ENCODE measurements at regions not wholly inside any gene's neighbourhood (a gene's known extent, or its start where the extent isn't known, plus 50 kb on each side); places are given as distances from the start of the nearest gene placed in this dataset.

DNA sequence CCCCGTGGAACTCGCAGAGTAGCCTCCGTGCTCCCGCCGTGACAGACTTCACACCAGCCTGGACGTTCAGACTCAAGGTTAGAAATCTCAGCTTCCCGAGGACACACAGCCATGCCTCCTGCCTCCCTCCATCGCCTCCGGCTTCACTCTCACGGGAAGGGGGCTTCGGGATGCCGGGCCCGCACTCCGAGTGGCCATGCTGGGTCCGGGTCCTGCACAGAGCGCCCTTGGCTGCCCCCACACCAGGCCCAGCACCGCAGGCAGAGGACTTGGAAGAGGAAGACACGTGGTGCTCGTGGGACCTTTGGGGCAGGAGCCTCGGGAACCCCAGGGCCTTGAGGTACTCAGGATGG is 89.8 kb downstream of the PDGFA start:
- Histone ChIP-seq H4K20me1 (ENCODE audit: insufficient read depth, poor library complexity, severe bottlenecking) (no peaks in the 10 kb centered on the region), H3K4me3 (no peak overlapping the region), H3K9me2 (replicated peaks; ENCODE audit: insufficient read depth) (no peaks in the 10 kb centered on the region), H3K4me2 (no peak overlapping the region), H3K27me3 (no peaks in the 10 kb centered on the region), H3K79me2 (no peaks in the 10 kb centered on the region), H3K4me1 (ENCODE audit: insufficient read depth) (peaks cover 4% of the 10 kb centered on the region), H3K9me3 (ENCODE audit: low read depth) (no peaks in the 10 kb centered on the region), H3K36me3 (replicated peaks; ENCODE audit: insufficient read depth, low read depth) (no peaks in the 10 kb centered on the region), H2AFZ (no peak overlapping the region), H3K27ac (no peak overlapping the region)
- 94% methylated on average over 19 of the region's 20 CpGs for WGBS (ENCODE audit: low lambda C conversion rate, missing lambda C conversion rate)
- TF ChIP-seq EZH2 (IDR thresholded peaks at IDR 0.05; ENCODE audit: borderline replicate concordance): no peak
- TF ChIP-seq, protein P1, sequence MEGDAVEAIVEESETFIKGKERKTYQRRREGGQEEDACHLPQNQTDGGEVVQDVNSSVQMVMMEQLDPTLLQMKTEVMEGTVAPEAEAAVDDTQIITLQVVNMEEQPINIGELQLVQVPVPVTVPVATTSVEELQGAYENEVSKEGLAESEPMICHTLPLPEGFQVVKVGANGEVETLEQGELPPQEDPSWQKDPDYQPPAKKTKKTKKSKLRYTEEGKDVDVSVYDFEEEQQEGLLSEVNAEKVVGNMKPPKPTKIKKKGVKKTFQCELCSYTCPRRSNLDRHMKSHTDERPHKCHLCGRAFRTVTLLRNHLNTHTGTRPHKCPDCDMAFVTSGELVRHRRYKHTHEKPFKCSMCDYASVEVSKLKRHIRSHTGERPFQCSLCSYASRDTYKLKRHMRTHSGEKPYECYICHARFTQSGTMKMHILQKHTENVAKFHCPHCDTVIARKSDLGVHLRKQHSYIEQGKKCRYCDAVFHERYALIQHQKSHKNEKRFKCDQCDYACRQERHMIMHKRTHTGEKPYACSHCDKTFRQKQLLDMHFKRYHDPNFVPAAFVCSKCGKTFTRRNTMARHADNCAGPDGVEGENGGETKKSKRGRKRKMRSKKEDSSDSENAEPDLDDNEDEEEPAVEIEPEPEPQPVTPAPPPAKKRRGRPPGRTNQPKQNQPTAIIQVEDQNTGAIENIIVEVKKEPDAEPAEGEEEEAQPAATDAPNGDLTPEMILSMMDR (IDR thresholded peaks at IDR 0.05; ENCODE audit: poor library complexity): no peak
- no peak for TF ChIP-seq EZH2phosphoT487 (IDR thresholded peaks at IDR 0.05; ENCODE audit: low read depth, severe bottlenecking, unreplicated experiment)
- DNase-seq (ENCODE audit: low spot score): no peak

DNA sequence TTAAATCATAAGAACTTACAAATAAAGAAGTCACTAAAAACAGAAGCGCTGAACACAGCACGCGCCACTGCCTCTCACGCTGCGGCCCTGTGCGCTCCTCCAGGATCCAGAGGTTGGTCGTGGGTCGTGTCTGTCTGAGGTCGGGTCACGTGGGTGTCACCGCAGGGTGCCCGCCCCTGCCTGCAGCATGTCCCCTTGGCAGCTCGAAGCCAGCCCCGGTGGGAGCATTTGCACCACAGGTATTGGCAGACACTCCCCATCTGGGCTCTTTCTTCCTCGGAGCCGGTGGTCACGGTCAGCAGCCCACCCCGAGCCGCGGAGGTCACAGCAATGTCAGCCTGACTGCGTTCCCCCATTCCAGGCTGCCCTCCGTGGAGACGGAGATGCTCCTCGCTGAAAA is 88.6 kb downstream of the PDGFA start:
- Histone ChIP-seq H3K9me3 (ENCODE audit: low read depth) (no peaks in the 10 kb centered on the region), H3K4me1 (ENCODE audit: insufficient read depth) (peaks cover 14% of the 10 kb centered on the region), H3K27me3 (no peaks in the 10 kb centered on the region), H3K27ac (no peak overlapping the region), H3K4me3 (no peak overlapping the region), H4K20me1 (ENCODE audit: insufficient read depth, poor library complexity, severe bottlenecking) (no peaks in the 10 kb centered on the region), H3K4me2 (no peak overlapping the region), H3K9me2 (replicated peaks; ENCODE audit: insufficient read depth) (no peaks in the 10 kb centered on the region), H2AFZ (no peak overlapping the region), H3K36me3 (replicated peaks; ENCODE audit: insufficient read depth, low read depth) (no peaks in the 10 kb centered on the region), H3K79me2 (no peaks in the 10 kb centered on the region)
- TF ChIP-seq, protein P1 (IDR thresholded peaks at IDR 0.05; ENCODE audit: poor library complexity): no peak
- DNase-seq (ENCODE audit: low spot score): no peak
- WGBS (ENCODE audit: low lambda C conversion rate, missing lambda C conversion rate): 90% methylated on average over 24 of the region's 24 CpGs

DNA sequence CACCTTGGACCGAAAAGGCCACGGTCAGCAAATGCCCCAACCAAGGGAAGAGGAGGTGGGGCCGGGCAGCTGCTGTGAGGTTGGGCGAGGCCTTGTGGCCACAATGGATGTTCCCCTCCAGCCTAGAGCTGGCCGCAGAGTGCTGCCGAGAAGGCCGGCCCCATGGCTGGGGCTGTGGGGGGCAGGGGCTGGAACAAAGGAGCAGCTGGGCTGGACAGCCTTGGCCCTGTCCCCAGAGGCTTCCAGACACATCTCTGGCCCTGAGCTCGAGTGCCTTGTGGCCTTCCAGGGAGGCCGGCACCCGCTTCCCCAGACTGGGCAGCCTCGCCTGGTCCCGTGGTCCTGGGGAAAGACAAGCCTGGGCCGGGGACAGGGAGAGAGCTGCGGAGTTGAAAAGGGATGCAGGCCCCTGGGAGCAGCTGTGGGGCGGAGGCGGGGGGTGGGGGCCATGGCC is 88.0 kb downstream of the PDGFA start:
- Histone ChIP-seq H3K9me2 (replicated peaks; ENCODE audit: insufficient read depth) (no peaks in the 10 kb centered on the region), H3K36me3 (replicated peaks; ENCODE audit: insufficient read depth, low read depth) (no peaks in the 10 kb centered on the region), H3K4me3 (no peak overlapping the region), H3K4me2 (no peak overlapping the region), H4K20me1 (ENCODE audit: insufficient read depth, poor library complexity, severe bottlenecking) (no peaks in the 10 kb centered on the region), H3K27ac (no peak overlapping the region), H3K4me1 (ENCODE audit: insufficient read depth) (peaks cover 14% of the 10 kb centered on the region), H2AFZ (no peak overlapping the region), H3K79me2 (no peaks in the 10 kb centered on the region), H3K27me3 (no peaks in the 10 kb centered on the region), H3K9me3 (ENCODE audit: low read depth) (no peaks in the 10 kb centered on the region)
- 77% methylated on average over 16 of the region's 16 CpGs for WGBS (ENCODE audit: low lambda C conversion rate, missing lambda C conversion rate)
- no peak for DNase-seq (ENCODE audit: low spot score)
- TF ChIP-seq, protein P1 (IDR thresholded peaks at IDR 0.05; ENCODE audit: poor library complexity): no peak
- no peak for TF ChIP-seq EZH2phosphoT487 (IDR thresholded peaks at IDR 0.05; ENCODE audit: low read depth, severe bottlenecking, unreplicated experiment)
- no peak for TF ChIP-seq EZH2 (IDR thresholded peaks at IDR 0.05; ENCODE audit: borderline replicate concordance)

- peaks cover 14% of the 10 kb centered on the region for H3K4me1 ChIP-seq (ENCODE audit: insufficient read depth)
- TF ChIP-seq EZH2 (IDR thresholded peaks at IDR 0.05; ENCODE audit: borderline replicate concordance) (no peak), EZH2phosphoT487 (IDR thresholded peaks at IDR 0.05; ENCODE audit: low read depth, severe bottlenecking, unreplicated experiment) (no peak)
- TF ChIP-seq, protein P1 (IDR thresholded peaks at IDR 0.05; ENCODE audit: poor library complexity): no peak
Observed at GRCh38 chr7:432256-432655, 87.4 kb downstream of the PDGFA start.

More at GRCh38 chr7:432256-432655, 87.4 kb downstream of the PDGFA start:
- DNase-seq (ENCODE audit: low spot score): no peak
- Histone ChIP-seq H3K27me3 (no peaks in the 10 kb centered on the region), H3K9me2 (replicated peaks; ENCODE audit: insufficient read depth) (no peaks in the 10 kb centered on the region), H3K27ac (no peak overlapping the region), H3K4me3 (no peak overlapping the region), H4K20me1 (ENCODE audit: insufficient read depth, poor library complexity, severe bottlenecking) (no peaks in the 10 kb centered on the region), H3K9me3 (ENCODE audit: low read depth) (no peaks in the 10 kb centered on the region), H3K79me2 (no peaks in the 10 kb centered on the region), H3K4me2 (no peak overlapping the region), H2AFZ (no peak overlapping the region), H3K36me3 (replicated peaks; ENCODE audit: insufficient read depth, low read depth) (no peaks in the 10 kb centered on the region)
- WGBS (ENCODE audit: low lambda C conversion rate, missing lambda C conversion rate): 80% methylated on average over 10 of the region's 11 CpGs

Data from hepatocyte (in vitro differentiated cells).